Panc1 (cell line): ENCODE measurements at regions not wholly inside any gene's neighbourhood (a gene's known extent, or its start where the extent isn't known, plus 50 kb on each side); places are given as distances from the start of the nearest gene placed in this dataset.

Experiments used
- CTCF ChIP-seq: fragments of 450-650 bp; IDR thresholded peaks from 2 replicates; pipeline ENCODE4 v1.5.1; 2017; ENCODE audit warnings: mild to moderate bottlenecking
- POLR2AphosphoS5 ChIP-seq: IDR thresholded peaks from 2 replicates; pipeline ENCODE4 v1.6.1; 2012; ENCODE audit warnings: mild to moderate bottlenecking, low read depth, low read length, moderate library complexity
- REST ChIP-seq, 2 experiments: IDR thresholded peaks; 2 replicates each; pipeline ENCODE4 v1.6.1; 2011 to 2012; ENCODE audit warnings: low read depth in 2 of 2, control low read depth in 1 of 2, low read length in 1 of 2, mild to moderate bottlenecking in 1 of 2, moderate library complexity in 1 of 2; ENCODE audit not compliant: insufficient read depth in 1 of 2
- SIN3A ChIP-seq: IDR thresholded peaks from 2 replicates; pipeline ENCODE4 v1.6.1; 2012; ENCODE audit warnings: low read depth, mild to moderate bottlenecking, low read length, moderate library complexity, borderline replicate concordance; ENCODE audit not compliant: insufficient read depth

- TF ChIP-seq CTCF: no peak
- TF ChIP-seq POLR2AphosphoS5: no peak
- no peak for TF ChIP-seq SIN3A
- TF ChIP-seq REST (IDR thresholded peaks at IDR 0.05; ENCODE audit: insufficient read depth in 1 of 2, low read depth in 2 of 2, low read length in 1 of 2): no peak
Measured at GRCh38 chr14:103209506-103209905, 86.2 kb downstream of the TNFAIP2 start.
